NB4 (cell line): ENCODE measurements at regions not wholly inside any gene's neighbourhood (a gene's known extent, or its start where the extent isn't known, plus 50 kb on each side); places are given as distances from the start of the nearest gene placed in this dataset.

Experiments
- CTCF ChIP-seq: IDR thresholded peaks from one replicate; pipeline ENCODE4 v1.5.1; 2012; ENCODE audit warnings: low read depth, low read length
- MAX ChIP-seq: IDR thresholded peaks from 2 replicates; pipeline ENCODE4 v1.6.1; 2011; ENCODE audit warnings: low read depth, low read length
- MYC ChIP-seq: IDR thresholded peaks from 2 replicates; pipeline ENCODE4 v1.6.1; 2011; ENCODE audit warnings: low read depth, low read length
- POLR2A ChIP-seq: IDR thresholded peaks from 2 replicates; pipeline ENCODE4 v1.6.1; 2011; ENCODE audit warnings: mild to moderate bottlenecking; ENCODE audit not compliant: insufficient read length; ENCODE audit errors: extremely low read depth

GRCh38 chr15:58260205-58260724 is 122.1 kb downstream of the AQP9 start:
- TF ChIP-seq CTCF (no peak), POLR2A (no peak), MAX (no peak), MYC (no peak)
